ENCODE measurements at regions not wholly inside any gene's neighbourhood (a gene's known extent, or its start where the extent isn't known, plus 50 kb on each side); places are given as distances from the start of the nearest gene placed in this dataset.

DNA sequence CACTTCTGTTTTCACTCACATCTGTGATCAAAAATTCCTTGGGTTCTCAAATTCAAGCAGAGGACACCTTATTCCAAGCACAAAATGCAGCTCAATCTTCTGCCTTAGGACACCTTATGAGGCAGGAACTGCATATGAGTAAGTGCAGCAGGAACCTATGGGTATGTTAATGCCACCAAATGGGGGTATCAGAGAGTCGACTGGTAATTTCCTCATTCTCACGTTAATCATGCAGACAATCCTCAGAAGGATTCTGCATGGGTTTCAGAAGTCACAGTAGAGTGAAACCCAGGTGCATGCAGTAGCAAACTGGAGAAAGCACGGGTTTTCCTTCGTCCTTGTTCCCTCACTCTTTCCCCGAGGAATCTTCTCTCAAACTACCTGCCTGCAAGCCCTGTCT, 452.8 kb downstream of the CBLN2 start:
- no peaks in the 10 kb centered on the region for H3K4me1 ChIP-seq (ENCODE audit: insufficient read depth, low read length)
- H3K4me3 ChIP-seq (ENCODE audit: low read length), result no peak overlapping the region
- H2AFZ ChIP-seq (ENCODE audit: low read depth, low read length), result no peak overlapping the region
- H3K27me3 ChIP-seq (ENCODE audit: insufficient read depth, low read length), result no peaks in the 10 kb centered on the region
- H3K9me3 ChIP-seq (ENCODE audit: low read length), result no peaks in the 10 kb centered on the region
- no peaks in the 10 kb centered on the region for H3K36me3 ChIP-seq (ENCODE audit: insufficient read depth, low read length)

GRCh38 chr18:72089432-72089831, 454.7 kb downstream of the CBLN2 start:
- H3K36me3 ChIP-seq (ENCODE audit: insufficient read depth, low read length), result no peaks in the 10 kb centered on the region
- no peak overlapping the region for H3K4me3 ChIP-seq (ENCODE audit: low read length)
- H2AFZ ChIP-seq (ENCODE audit: low read depth, low read length), result no peak overlapping the region
- H3K9me3 ChIP-seq (ENCODE audit: low read length), result no peaks in the 10 kb centered on the region
- H3K4me1 ChIP-seq (ENCODE audit: insufficient read depth, low read length), result no peaks in the 10 kb centered on the region
- H3K27me3 ChIP-seq (ENCODE audit: insufficient read depth, low read length), result no peaks in the 10 kb centered on the region

- Histone ChIP-seq H3K9me3 (ENCODE audit: low read length) (no peaks in the 10 kb centered on the region), H2AFZ (ENCODE audit: low read depth, low read length) (no peak overlapping the region), H3K4me1 (ENCODE audit: insufficient read depth, low read length) (no peaks in the 10 kb centered on the region), H3K36me3 (ENCODE audit: insufficient read depth, low read length) (no peaks in the 10 kb centered on the region), H3K27me3 (ENCODE audit: insufficient read depth, low read length) (no peaks in the 10 kb centered on the region), H3K4me3 (ENCODE audit: low read length) (no peak overlapping the region)
Measured at GRCh38 chr18:72086421-72086820, 457.7 kb downstream of the CBLN2 start.

GRCh38 chr18:72075040-72075439, 469.1 kb downstream of the CBLN2 start:
- H3K4me1 ChIP-seq (ENCODE audit: insufficient read depth, low read length), result no peaks in the 10 kb centered on the region
- H3K36me3 ChIP-seq (ENCODE audit: insufficient read depth, low read length), result no peaks in the 10 kb centered on the region
- no peak overlapping the region for H2AFZ ChIP-seq (ENCODE audit: low read depth, low read length)
- H3K9me3 ChIP-seq (ENCODE audit: low read length), result no peaks in the 10 kb centered on the region
- H3K4me3 ChIP-seq (ENCODE audit: low read length), result no peak overlapping the region
- H3K27me3 ChIP-seq (ENCODE audit: insufficient read depth, low read length), result no peaks in the 10 kb centered on the region

- H2AFZ ChIP-seq (ENCODE audit: low read depth, low read length), result no peak overlapping the region
- H3K4me1 ChIP-seq (ENCODE audit: insufficient read depth, low read length), result no peaks in the 10 kb centered on the region
- no peaks in the 10 kb centered on the region for H3K9me3 ChIP-seq (ENCODE audit: low read length)
- no peaks in the 10 kb centered on the region for H3K36me3 ChIP-seq (ENCODE audit: insufficient read depth, low read length)
- no peaks in the 10 kb centered on the region for H3K27me3 ChIP-seq (ENCODE audit: insufficient read depth, low read length)
- no peak overlapping the region for H3K4me3 ChIP-seq (ENCODE audit: low read length)
Measured at GRCh38 chr18:72063001-72063400, 481.1 kb downstream of the CBLN2 start.

GRCh38 chr18:72058851-72059250, 485.3 kb downstream of the CBLN2 start:
- H2AFZ ChIP-seq (ENCODE audit: low read depth, low read length), result no peak overlapping the region
- H3K27me3 ChIP-seq (ENCODE audit: insufficient read depth, low read length), result no peaks in the 10 kb centered on the region
- H3K4me3 ChIP-seq (ENCODE audit: low read length), result no peak overlapping the region
- no peaks in the 10 kb centered on the region for H3K4me1 ChIP-seq (ENCODE audit: insufficient read depth, low read length)
- H3K36me3 ChIP-seq (ENCODE audit: insufficient read depth, low read length), result no peaks in the 10 kb centered on the region
- no peaks in the 10 kb centered on the region for H3K9me3 ChIP-seq (ENCODE audit: low read length)

DNA sequence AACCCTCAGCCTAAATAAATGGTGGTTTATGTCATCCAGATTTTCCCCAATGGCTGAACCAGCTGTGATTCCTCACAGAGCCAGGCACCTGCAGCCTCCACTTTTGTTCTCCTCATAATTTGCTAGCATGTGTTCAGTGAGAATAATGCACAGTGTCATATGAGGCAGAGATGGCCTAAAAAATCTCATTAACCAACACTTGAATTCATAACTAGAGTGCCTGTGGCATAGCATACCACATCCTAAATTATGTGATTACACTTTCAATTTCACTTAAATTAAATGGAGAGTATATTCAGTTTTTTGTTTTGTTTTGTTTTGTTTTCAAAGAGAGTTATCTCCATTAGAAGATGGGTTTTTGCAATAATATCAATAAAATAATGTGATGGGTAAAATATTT, 488.0 kb downstream of the CBLN2 start:
- Histone ChIP-seq H3K4me1 (ENCODE audit: insufficient read depth, low read length) (no peaks in the 10 kb centered on the region), H2AFZ (ENCODE audit: low read depth, low read length) (no peak overlapping the region), H3K36me3 (ENCODE audit: insufficient read depth, low read length) (no peaks in the 10 kb centered on the region), H3K9me3 (ENCODE audit: low read length) (no peaks in the 10 kb centered on the region), H3K4me3 (ENCODE audit: low read length) (no peak overlapping the region), H3K27me3 (ENCODE audit: insufficient read depth, low read length) (no peaks in the 10 kb centered on the region)

DNA sequence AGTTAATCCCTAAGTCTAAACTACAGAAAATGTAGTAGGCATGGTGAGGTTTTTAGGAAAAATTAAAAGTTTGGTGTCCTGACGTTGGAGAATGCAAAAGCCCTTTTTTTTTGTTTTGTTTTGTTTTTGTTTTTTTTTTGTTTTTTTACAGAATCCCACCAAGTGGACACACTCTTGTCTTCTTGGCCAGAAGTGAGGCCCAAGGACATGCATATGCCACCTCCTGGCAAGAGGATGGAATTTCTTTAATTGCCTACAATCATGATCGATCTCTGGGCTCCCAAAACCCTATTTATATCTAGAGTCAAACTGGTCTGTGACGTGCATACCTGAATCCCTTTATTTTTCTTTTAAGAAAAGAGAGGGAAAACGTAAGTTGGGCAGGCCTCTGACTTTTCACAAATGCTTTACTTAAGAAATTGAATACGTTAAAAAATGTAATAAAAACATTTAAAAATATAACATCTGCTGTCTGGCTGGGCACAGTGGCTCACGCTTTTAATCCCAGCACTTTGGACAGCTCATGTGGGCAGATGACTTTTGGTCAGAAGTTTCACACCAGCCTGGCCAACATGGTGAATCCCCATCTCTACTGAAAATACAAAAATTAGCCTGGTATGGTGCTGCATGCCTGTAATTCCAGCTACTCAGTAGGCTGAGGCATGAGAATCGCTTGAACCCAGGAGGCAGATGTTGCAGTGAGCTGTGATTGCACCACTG, 502.7 kb downstream of the CBLN2 start:
- Histone ChIP-seq H2AFZ (ENCODE audit: low read depth, low read length) (no peak overlapping the region), H3K36me3 (ENCODE audit: insufficient read depth, low read length) (no peaks in the 10 kb centered on the region), H3K4me3 (ENCODE audit: low read length) (no peak overlapping the region), H3K4me1 (ENCODE audit: insufficient read depth, low read length) (no peaks in the 10 kb centered on the region), H3K9me3 (ENCODE audit: low read length) (no peaks in the 10 kb centered on the region), H3K27me3 (ENCODE audit: insufficient read depth, low read length) (no peaks in the 10 kb centered on the region)

GRCh38 chr18:72013427-72013850, 530.7 kb downstream of the CBLN2 start:
- no peaks in the 10 kb centered on the region for H3K36me3 ChIP-seq (ENCODE audit: insufficient read depth, low read length)
- no peak overlapping the region for H3K4me3 ChIP-seq (ENCODE audit: low read length)
- no peaks in the 10 kb centered on the region for H3K9me3 ChIP-seq (ENCODE audit: low read length)
- H2AFZ ChIP-seq (ENCODE audit: low read depth, low read length), result no peak overlapping the region
- no peaks in the 10 kb centered on the region for H3K4me1 ChIP-seq (ENCODE audit: insufficient read depth, low read length)
- H3K27me3 ChIP-seq (ENCODE audit: insufficient read depth, low read length), result no peaks in the 10 kb centered on the region

GRCh38 chr18:71998547-71999097, 545.5 kb downstream of the CBLN2 start:
- no peaks in the 10 kb centered on the region for H3K36me3 ChIP-seq (ENCODE audit: insufficient read depth, low read length)
- H3K4me1 ChIP-seq (ENCODE audit: insufficient read depth, low read length), result no peaks in the 10 kb centered on the region
- no peaks in the 10 kb centered on the region for H3K9me3 ChIP-seq (ENCODE audit: low read length)
- H2AFZ ChIP-seq (ENCODE audit: low read depth, low read length), result no peak overlapping the region
- no peaks in the 10 kb centered on the region for H3K27me3 ChIP-seq (ENCODE audit: insufficient read depth, low read length)
- no peak overlapping the region for H3K4me3 ChIP-seq (ENCODE audit: low read length)

DNA sequence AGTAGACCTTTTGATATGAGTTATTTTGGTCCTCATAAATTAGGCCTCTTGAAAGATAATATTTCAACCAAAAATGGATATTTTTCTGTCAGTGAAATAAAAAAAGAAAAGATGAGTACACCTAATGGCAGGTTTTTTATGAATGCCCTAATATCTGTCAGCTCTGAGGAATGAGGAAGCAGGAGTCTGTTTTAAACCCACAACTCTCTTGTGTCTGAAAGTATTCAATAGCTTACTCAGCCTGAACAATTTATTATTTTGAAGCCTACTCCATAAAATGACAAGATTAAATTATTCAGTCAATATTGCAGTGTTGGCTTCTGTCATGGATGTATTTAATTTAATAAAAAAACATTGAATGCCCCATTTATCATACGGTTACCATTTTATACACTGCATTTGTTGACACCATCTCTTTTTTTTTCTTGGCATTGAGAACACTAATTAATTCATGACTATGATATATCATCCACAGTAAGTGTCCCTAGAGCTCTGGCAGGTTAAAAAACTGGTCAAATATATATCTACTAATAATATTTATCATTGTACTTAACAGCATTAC, 548.2 kb downstream of the CBLN2 start:
- Histone ChIP-seq H3K9me3 (ENCODE audit: low read length) (no peaks in the 10 kb centered on the region), H3K4me1 (ENCODE audit: insufficient read depth, low read length) (no peaks in the 10 kb centered on the region), H3K27me3 (ENCODE audit: insufficient read depth, low read length) (no peaks in the 10 kb centered on the region), H3K4me3 (ENCODE audit: low read length) (no peak overlapping the region), H3K36me3 (ENCODE audit: insufficient read depth, low read length) (no peaks in the 10 kb centered on the region), H2AFZ (ENCODE audit: low read depth, low read length) (no peak overlapping the region)

GRCh38 chr18:71994273-71994672, 549.9 kb downstream of the CBLN2 start:
- H2AFZ ChIP-seq (ENCODE audit: low read depth, low read length), result no peak overlapping the region
- no peaks in the 10 kb centered on the region for H3K27me3 ChIP-seq (ENCODE audit: insufficient read depth, low read length)
- H3K36me3 ChIP-seq (ENCODE audit: insufficient read depth, low read length), result no peaks in the 10 kb centered on the region
- no peak overlapping the region for H3K4me3 ChIP-seq (ENCODE audit: low read length)
- H3K9me3 ChIP-seq (ENCODE audit: low read length), result no peaks in the 10 kb centered on the region
- no peaks in the 10 kb centered on the region for H3K4me1 ChIP-seq (ENCODE audit: insufficient read depth, low read length)

DNA sequence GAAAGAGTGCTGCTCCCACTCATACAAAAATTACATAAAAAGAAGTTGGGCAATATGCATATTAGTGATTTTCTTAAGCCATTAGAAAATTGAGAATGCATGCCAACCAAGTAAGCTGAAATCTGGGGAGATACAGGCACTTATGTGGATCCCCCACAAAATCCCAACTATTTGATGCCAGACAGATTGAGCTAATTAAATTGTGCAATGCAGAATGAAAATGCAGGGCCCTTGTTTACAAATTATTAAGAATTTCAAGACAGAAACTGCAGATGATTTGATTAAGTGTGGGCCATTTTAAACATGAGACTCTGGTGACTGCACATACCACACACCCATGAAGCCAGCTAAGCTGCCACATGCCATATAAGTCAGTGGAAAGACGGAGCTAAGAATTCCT, 554.5 kb downstream of the CBLN2 start:
- no peak overlapping the region for H2AFZ ChIP-seq (ENCODE audit: low read depth, low read length)
- H3K4me3 ChIP-seq (ENCODE audit: low read length), result no peak overlapping the region
- no peaks in the 10 kb centered on the region for H3K4me1 ChIP-seq (ENCODE audit: insufficient read depth, low read length)
- no peaks in the 10 kb centered on the region for H3K36me3 ChIP-seq (ENCODE audit: insufficient read depth, low read length)
- H3K9me3 ChIP-seq (ENCODE audit: low read length), result no peaks in the 10 kb centered on the region
- no peaks in the 10 kb centered on the region for H3K27me3 ChIP-seq (ENCODE audit: insufficient read depth, low read length)

All from neuron (in vitro differentiated cells).